ENCODE measurements at regions not wholly inside any gene's neighbourhood (a gene's known extent, or its start where the extent isn't known, plus 50 kb on each side); places are given as distances from the start of the nearest gene placed in this dataset.

GRCh38 chr18:56455141-56455540 lies 183.3 kb downstream of the TXNL1 start:
- intact Hi-C loops (cut with DNase I, micrococcal nuclease): no loop called here
- DNase-seq: no peak
- Histone ChIP-seq H3K4me3 (no peak overlapping the region), H3K9me3 (no peaks in the 10 kb centered on the region), H3K36me3 (ENCODE audit: low read depth) (no peaks in the 10 kb centered on the region), H3K4me1 (ENCODE audit: low read depth) (no peaks in the 10 kb centered on the region)
- TF ChIP-seq, protein P1, sequence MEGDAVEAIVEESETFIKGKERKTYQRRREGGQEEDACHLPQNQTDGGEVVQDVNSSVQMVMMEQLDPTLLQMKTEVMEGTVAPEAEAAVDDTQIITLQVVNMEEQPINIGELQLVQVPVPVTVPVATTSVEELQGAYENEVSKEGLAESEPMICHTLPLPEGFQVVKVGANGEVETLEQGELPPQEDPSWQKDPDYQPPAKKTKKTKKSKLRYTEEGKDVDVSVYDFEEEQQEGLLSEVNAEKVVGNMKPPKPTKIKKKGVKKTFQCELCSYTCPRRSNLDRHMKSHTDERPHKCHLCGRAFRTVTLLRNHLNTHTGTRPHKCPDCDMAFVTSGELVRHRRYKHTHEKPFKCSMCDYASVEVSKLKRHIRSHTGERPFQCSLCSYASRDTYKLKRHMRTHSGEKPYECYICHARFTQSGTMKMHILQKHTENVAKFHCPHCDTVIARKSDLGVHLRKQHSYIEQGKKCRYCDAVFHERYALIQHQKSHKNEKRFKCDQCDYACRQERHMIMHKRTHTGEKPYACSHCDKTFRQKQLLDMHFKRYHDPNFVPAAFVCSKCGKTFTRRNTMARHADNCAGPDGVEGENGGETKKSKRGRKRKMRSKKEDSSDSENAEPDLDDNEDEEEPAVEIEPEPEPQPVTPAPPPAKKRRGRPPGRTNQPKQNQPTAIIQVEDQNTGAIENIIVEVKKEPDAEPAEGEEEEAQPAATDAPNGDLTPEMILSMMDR (IDR thresholded peaks at IDR 0.05): no peak
- ATAC-seq: no peak

GRCh38 chr18:56453631-56454030 lies 184.8 kb downstream of the TXNL1 start:
- no peaks in the 10 kb centered on the region for H3K9me3 ChIP-seq
- H3K36me3 ChIP-seq (ENCODE audit: low read depth): no peaks in the 10 kb centered on the region
- no peak overlapping the region for H3K4me3 ChIP-seq
- ATAC-seq: no peak
- TF ChIP-seq, protein P1 (IDR thresholded peaks at IDR 0.05): no peak
- intact Hi-C loops (cut with DNase I, micrococcal nuclease): no loop called here
- no peak for DNase-seq
- H3K4me1 ChIP-seq (ENCODE audit: low read depth): no peaks in the 10 kb centered on the region

- no peak for ATAC-seq
- TF ChIP-seq, protein P1 (IDR thresholded peaks at IDR 0.05): no peak
- intact Hi-C loops (cut with DNase I, micrococcal nuclease): no loop called here
- Histone ChIP-seq H3K4me3 (no peak overlapping the region), H3K4me1 (ENCODE audit: low read depth) (no peaks in the 10 kb centered on the region), H3K9me3 (no peaks in the 10 kb centered on the region), H3K36me3 (ENCODE audit: low read depth) (no peaks in the 10 kb centered on the region)
- no peak for DNase-seq
Observed at GRCh38 chr18:56451188-56451587, 187.2 kb downstream of the TXNL1 start.

DNA sequence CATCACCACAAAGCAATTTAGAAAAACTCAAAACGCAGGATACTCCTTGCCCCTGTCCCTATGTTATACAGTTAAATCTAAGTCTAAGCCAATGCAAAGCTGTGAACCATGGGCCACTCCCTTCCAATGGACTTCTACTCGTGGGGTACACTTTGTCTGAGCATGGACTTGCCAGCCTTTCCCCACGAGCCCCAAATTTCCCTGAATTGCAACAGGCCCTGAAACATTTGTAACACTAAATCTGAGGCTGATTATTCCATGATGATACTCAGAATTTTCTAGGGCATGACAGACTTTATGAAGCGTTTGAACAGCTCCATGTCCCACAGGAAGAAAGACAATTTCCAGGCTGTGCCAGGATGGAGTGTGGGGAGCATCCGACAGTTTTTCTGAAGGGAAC lies 189.6 kb downstream of the TXNL1 start:
- ATAC-seq: no peak
- no peaks in the 10 kb centered on the region for H3K9me3 ChIP-seq
- H3K4me3 ChIP-seq: no peak overlapping the region
- intact Hi-C loops (cut with DNase I, micrococcal nuclease): no loop called here
- no peaks in the 10 kb centered on the region for H3K36me3 ChIP-seq (ENCODE audit: low read depth)
- no peaks in the 10 kb centered on the region for H3K4me1 ChIP-seq (ENCODE audit: low read depth)
- TF ChIP-seq, protein P1 (IDR thresholded peaks at IDR 0.05): no peak
- no peak for DNase-seq

GRCh38 chr18:56445422-56445821 lies 193.0 kb downstream of the TXNL1 start:
- no peaks in the 10 kb centered on the region for H3K9me3 ChIP-seq
- intact Hi-C loops (cut with DNase I, micrococcal nuclease): no loop called here
- ATAC-seq: no peak

More at GRCh38 chr18:56445422-56445821, 193.0 kb downstream of the TXNL1 start:
- TF ChIP-seq, protein P1 (IDR thresholded peaks at IDR 0.05): no peak
- Histone ChIP-seq H3K4me3 (no peak overlapping the region), H3K4me1 (ENCODE audit: low read depth) (no peaks in the 10 kb centered on the region), H3K36me3 (ENCODE audit: low read depth) (no peaks in the 10 kb centered on the region)
- no peak for DNase-seq

Measured in mucosa of descending colon (tissue), 3 donors.